ENCODE measurements at regions not wholly inside any gene's neighbourhood (a gene's known extent, or its start where the extent isn't known, plus 50 kb on each side); places are given as distances from the start of the nearest gene placed in this dataset.

GRCh38 chr6:115551527-115551926 is 509.2 kb downstream of the FRK start:
- TF ChIP-seq POLR2AphosphoS5 (IDR thresholded peaks at IDR 0.05) = no peak
- TF ChIP-seq CTCF (IDR thresholded peaks at IDR 0.05 in 8 of 11, conservative IDR thresholded peaks at IDR 0.05 in 3 of 11) = no peak
- no peak for TF ChIP-seq POLR2A (IDR thresholded peaks at IDR 0.05)
